Peyer's patch (tissue), 4 donors: ENCODE measurements at regions not wholly inside any gene's neighbourhood (a gene's known extent, or its start where the extent isn't known, plus 50 kb on each side); places are given as distances from the start of the nearest gene placed in this dataset.

ENCODE experiments used
- DNase-seq, 3 donors: peaks; one replicate each; pipeline ENCODE4 v3.0.0-alpha.2; 2017 to 2019
- H3K27ac ChIP-seq, 4 donors: fragments of 200-600 bp; sonication (generic); one replicate each; pipeline ENCODE4 v1.5.1; 2016 to 2019
- H3K27me3 ChIP-seq, 2 donors: fragments of 200-600 bp; sonication (generic); one replicate each; pipeline ENCODE4 v1.5.1; 2019
- H3K36me3 ChIP-seq, 3 donors: fragments of 200-600 bp; sonication (generic); one replicate each; pipeline ENCODE4 v1.5.1; 2016 to 2019
- H3K4me1 ChIP-seq, 4 donors: fragments of 200-600 bp; sonication (generic); one replicate each; pipeline ENCODE4 v1.5.1; 2016 to 2019
- H3K4me3 ChIP-seq, 4 donors: fragments of 200-600 bp; sonication (generic); 1 replicate in 3 of 4; 2 replicates in 1 of 4; pipeline ENCODE4 v1.5.1; 2016 to 2019; ENCODE audit warnings: mild to moderate bottlenecking in 1 of 4
- H3K9me3 ChIP-seq, 4 donors: fragments of 200-600 bp; sonication (generic); one replicate each; pipeline ENCODE4 v1.5.1; 2016 to 2019; ENCODE audit warnings: mild to moderate bottlenecking in 1 of 4
- CTCF ChIP-seq, 6 experiments: fragments of 450-650 bp in 4 of 6; fragments of 200-600 bp in 2 of 6; sonication (generic) in 1 of 6; IDR thresholded peaks; one replicate each; pipeline ENCODE4 v1.5.1; 2017 to 2019; ENCODE audit warnings: antibody characterized with exemption in 6 of 6, mild to moderate bottlenecking in 3 of 6, moderate library complexity in 1 of 6
- POLR2A ChIP-seq, 2 donors: fragments of 450-650 bp; IDR thresholded peaks; one replicate each; pipeline ENCODE4 v1.5.1; 2017; ENCODE audit warnings: antibody characterized with exemption in 2 of 2, mild to moderate bottlenecking in 2 of 2, moderate library complexity in 2 of 2

- DNase-seq, result no peak
- Histone ChIP-seq H3K4me3 (no peak overlapping the region), H3K27me3 (no peaks in the 10 kb centered on the region), H3K36me3 (no peaks in the 10 kb centered on the region), H3K27ac (no peak overlapping the region), H3K9me3 (no peaks in the 10 kb centered on the region), H3K4me1 (no peaks in the 10 kb centered on the region)
- TF ChIP-seq CTCF (IDR thresholded peaks at IDR 0.05) (no peak), POLR2A (IDR thresholded peaks at IDR 0.05) (no peak)
Measured at GRCh38 chr5:97538912-97539311, 355.9 kb upstream of the RIOK2 start.

- Histone ChIP-seq H3K27ac (no peak overlapping the region), H3K4me1 (no peaks in the 10 kb centered on the region), H3K4me3 (no peak overlapping the region)
Measured at GRCh38 chr5:97541864-97542263, 358.8 kb upstream of the RIOK2 start.

GRCh38 chr5:97542469-97542868 lies 359.4 kb upstream of the RIOK2 start:
- no peak overlapping the region for H3K4me3 ChIP-seq
- no peaks in the 10 kb centered on the region for H3K9me3 ChIP-seq
- DNase-seq, result no peak
- no peak overlapping the region for H3K27ac ChIP-seq
- no peaks in the 10 kb centered on the region for H3K27me3 ChIP-seq
- TF ChIP-seq CTCF (IDR thresholded peaks at IDR 0.05) (no peak), POLR2A (IDR thresholded peaks at IDR 0.05) (no peak)
- no peaks in the 10 kb centered on the region for H3K36me3 ChIP-seq
- H3K4me1 ChIP-seq, result peaks cover 0 to under 1% (median 0%) of the 10 kb centered on the region in 4 donors

More at GRCh38 chr5:97541864-97542263, 358.8 kb upstream of the RIOK2 start:
- H3K36me3 ChIP-seq, result no peaks in the 10 kb centered on the region
- no peaks in the 10 kb centered on the region for H3K9me3 ChIP-seq
- no peaks in the 10 kb centered on the region for H3K27me3 ChIP-seq
- no peak for DNase-seq
- no peak for TF ChIP-seq CTCF (IDR thresholded peaks at IDR 0.05)
- TF ChIP-seq POLR2A (IDR thresholded peaks at IDR 0.05), result no peak

DNA sequence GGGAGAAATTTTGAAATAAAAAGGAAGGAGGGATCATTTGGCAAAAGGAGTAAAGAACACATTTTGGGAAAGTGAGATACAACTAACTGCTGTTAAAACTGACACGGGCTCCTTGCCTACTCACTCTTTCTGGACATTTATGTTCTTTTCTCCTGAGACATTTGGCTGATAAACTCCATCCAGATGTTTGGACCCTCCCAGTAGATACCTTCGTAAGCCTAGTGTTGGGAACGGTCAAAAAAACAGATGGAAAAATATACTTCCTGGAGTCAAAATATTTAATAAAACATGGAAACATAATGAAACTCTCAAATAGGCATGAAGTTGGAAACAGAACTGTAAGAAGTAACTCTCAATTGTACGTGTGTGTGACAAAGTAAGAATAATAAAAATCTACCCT lies 360.1 kb upstream of the RIOK2 start:
- Histone ChIP-seq H3K27ac (no peak overlapping the region), H3K4me3 (no peak overlapping the region), H3K36me3 (no peaks in the 10 kb centered on the region), H3K9me3 (no peaks in the 10 kb centered on the region), H3K4me1 (peaks cover 0 to 4% (median under 1%) of the 10 kb centered on the region in 4 donors), H3K27me3 (no peaks in the 10 kb centered on the region)
- no peak for TF ChIP-seq POLR2A (IDR thresholded peaks at IDR 0.05)
- TF ChIP-seq CTCF (IDR thresholded peaks at IDR 0.05), result no peak
- no peak for DNase-seq

DNA sequence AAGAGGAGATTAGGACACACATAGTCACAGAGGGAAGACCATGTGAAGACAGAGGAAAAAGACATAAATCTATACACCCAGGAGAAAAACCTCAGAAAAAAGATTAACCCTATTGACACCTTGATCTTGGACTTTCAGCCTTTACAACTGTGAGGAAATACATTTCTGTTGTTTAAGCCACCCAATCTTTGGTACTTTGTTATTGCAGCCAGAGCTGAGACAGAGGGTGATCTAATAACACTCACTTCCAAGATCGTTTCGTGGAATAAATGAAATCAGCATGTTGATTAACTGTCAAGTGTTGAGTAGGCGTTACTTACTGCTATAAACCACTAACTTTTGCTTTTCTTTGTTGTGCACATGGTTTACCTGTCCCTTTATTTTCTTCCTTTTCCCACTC lies 361.2 kb upstream of the RIOK2 start:
- peaks cover 0 to 4% (median 2%) of the 10 kb centered on the region in 4 donors for H3K4me1 ChIP-seq
- DNase-seq, result no peak
- H3K36me3 ChIP-seq, result no peaks in the 10 kb centered on the region
- TF ChIP-seq POLR2A (IDR thresholded peaks at IDR 0.05) (no peak), CTCF (IDR thresholded peaks at IDR 0.05) (no peak)
- no peaks in the 10 kb centered on the region for H3K27me3 ChIP-seq
- H3K27ac ChIP-seq, result no peak overlapping the region
- no peaks in the 10 kb centered on the region for H3K9me3 ChIP-seq
- no peak overlapping the region for H3K4me3 ChIP-seq

- Histone ChIP-seq H3K4me3 (no peak overlapping the region), H3K9me3 (no peaks in the 10 kb centered on the region), H3K27ac (no peak overlapping the region), H3K4me1 (peaks cover 0 to 4% (median 2%) of the 10 kb centered on the region in 4 donors), H3K27me3 (no peaks in the 10 kb centered on the region), H3K36me3 (no peaks in the 10 kb centered on the region)
- TF ChIP-seq CTCF (IDR thresholded peaks at IDR 0.05) (no peak), POLR2A (IDR thresholded peaks at IDR 0.05) (no peak)
- no peak for DNase-seq
Measured at GRCh38 chr5:97544678-97545077, 361.6 kb upstream of the RIOK2 start.
